Osteocyte (in vitro differentiated cells): ENCODE measurements at regions not wholly inside any gene's neighbourhood (a gene's known extent, or its start where the extent isn't known, plus 50 kb on each side); places are given as distances from the start of the nearest gene placed in this dataset.

Source experiments
- DNase-seq: peaks from one replicate; pipeline ENCODE4 v3.0.0; 2021; ENCODE audit warnings: mixed read lengths; ENCODE audit not compliant: unreplicated experiment; ENCODE audit errors: extremely low spot score
- H3K27ac Mint-ChIP-seq: one replicate; pipeline ENCODE4 v1.8.0; 2021; ENCODE audit warnings: mild to moderate bottlenecking, mixed read lengths; ENCODE audit not compliant: unreplicated experiment
- H3K27me3 Mint-ChIP-seq: one replicate; pipeline ENCODE4 v1.8.0; 2021; ENCODE audit warnings: mixed read lengths; ENCODE audit not compliant: unreplicated experiment
- H3K36me3 Mint-ChIP-seq: one replicate; pipeline ENCODE4 v1.8.0; 2021; ENCODE audit warnings: mixed read lengths; ENCODE audit not compliant: unreplicated experiment
- H3K4me1 Mint-ChIP-seq: one replicate; pipeline ENCODE4 v1.8.0; 2021; ENCODE audit warnings: mixed read lengths; ENCODE audit not compliant: unreplicated experiment
- H3K4me3 Mint-ChIP-seq: one replicate; pipeline ENCODE4 v1.8.0; 2021; ENCODE audit warnings: mild to moderate bottlenecking, moderate library complexity, mixed read lengths; ENCODE audit not compliant: unreplicated experiment
- H3K9me3 Mint-ChIP-seq: one replicate; pipeline ENCODE4 v1.8.0; 2021; ENCODE audit warnings: mixed read lengths; ENCODE audit not compliant: unreplicated experiment
- CTCF ChIP-seq: fragments of 200-600 bp; sonication (generic); IDR thresholded peaks from 2 replicates; pipeline ENCODE4 v1.5.0; 2021; ENCODE audit warnings: antibody characterized with exemption, mild to moderate bottlenecking, moderate library complexity

GRCh38 chr21:17388226-17388625 lies 124.6 kb upstream of the CXADR start:
- Mint-ChIP-seq H3K27ac (no peak overlapping the region), H3K4me3 (no peak overlapping the region), H3K36me3 (no peaks in the 10 kb centered on the region), H3K9me3 (no peaks in the 10 kb centered on the region), H3K4me1 (no peaks in the 10 kb centered on the region), H3K27me3 (peaks cover 15% of the 10 kb centered on the region)
- no peak for DNase-seq
- no peak for TF ChIP-seq CTCF

- H3K4me1 Mint-ChIP-seq, result no peaks in the 10 kb centered on the region
- TF ChIP-seq CTCF, result no peak
- H3K27ac Mint-ChIP-seq, result no peak overlapping the region
- peaks cover 15% of the 10 kb centered on the region for H3K27me3 Mint-ChIP-seq
- no peak overlapping the region for H3K4me3 Mint-ChIP-seq
- no peak for DNase-seq
- H3K9me3 Mint-ChIP-seq, result no peaks in the 10 kb centered on the region
- no peaks in the 10 kb centered on the region for H3K36me3 Mint-ChIP-seq
Measured at GRCh38 chr21:17389311-17389710, 123.5 kb upstream of the CXADR start.

- Mint-ChIP-seq H3K27me3 (peaks cover 10% of the 10 kb centered on the region), H3K36me3 (no peaks in the 10 kb centered on the region), H3K27ac (no peak overlapping the region), H3K4me3 (no peak overlapping the region), H3K4me1 (no peaks in the 10 kb centered on the region), H3K9me3 (no peaks in the 10 kb centered on the region)
- no peak for DNase-seq
- TF ChIP-seq CTCF, result no peak
Measured at GRCh38 chr21:17390569-17390968, 122.3 kb upstream of the CXADR start.

DNA sequence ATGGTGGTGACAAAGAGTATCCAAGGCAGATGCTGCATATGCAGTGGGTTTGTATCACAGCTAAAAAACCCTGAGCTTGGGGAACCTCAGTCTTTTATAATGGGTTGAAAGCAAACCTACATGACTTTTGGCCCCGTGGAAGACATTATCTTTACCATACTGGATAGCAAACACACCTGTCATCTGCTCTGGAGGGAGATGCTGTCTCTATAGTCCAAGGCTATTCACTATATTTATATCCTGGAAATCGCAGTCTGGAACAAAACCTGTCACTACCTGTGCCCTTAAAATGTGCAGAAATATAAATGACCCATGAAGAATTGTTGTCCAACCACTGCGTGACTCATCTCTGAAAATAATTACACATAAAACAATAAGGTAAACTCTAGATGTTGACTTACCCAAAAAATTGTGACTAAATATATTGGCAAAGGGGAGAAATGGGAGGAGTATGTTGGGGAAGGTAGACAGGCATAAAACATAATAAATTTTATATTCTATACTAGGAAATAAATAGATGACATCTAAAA lies 121.0 kb upstream of the CXADR start:
- no peaks in the 10 kb centered on the region for H3K36me3 Mint-ChIP-seq
- DNase-seq, result no peak
- H3K9me3 Mint-ChIP-seq, result no peaks in the 10 kb centered on the region
- no peak overlapping the region for H3K27ac Mint-ChIP-seq
- peaks cover 10% of the 10 kb centered on the region for H3K27me3 Mint-ChIP-seq
- H3K4me1 Mint-ChIP-seq, result no peaks in the 10 kb centered on the region
- no peak overlapping the region for H3K4me3 Mint-ChIP-seq
- no peak for TF ChIP-seq CTCF

DNA sequence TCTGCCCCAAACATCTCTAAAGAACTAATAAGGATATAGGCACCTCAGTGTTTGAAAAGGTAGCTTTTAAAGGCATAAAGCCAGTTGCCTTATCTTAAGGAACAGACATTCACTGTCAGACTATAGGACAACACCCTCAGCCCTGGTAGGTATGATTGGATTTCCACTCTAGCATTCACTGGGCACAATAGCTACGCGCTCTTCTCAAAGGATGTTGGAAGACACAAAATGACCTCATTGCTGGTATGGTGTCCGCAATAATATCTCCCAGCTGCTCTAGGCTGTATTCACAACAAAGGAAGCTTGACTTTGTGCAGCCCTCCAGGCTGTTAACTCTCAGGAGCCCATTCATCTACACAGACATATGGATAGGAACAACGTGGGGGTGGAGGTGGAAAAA lies 119.4 kb upstream of the CXADR start:
- no peak for TF ChIP-seq CTCF
- Mint-ChIP-seq H3K4me3 (no peak overlapping the region), H3K36me3 (no peaks in the 10 kb centered on the region), H3K27ac (no peak overlapping the region), H3K27me3 (peaks cover 9% of the 10 kb centered on the region), H3K9me3 (no peaks in the 10 kb centered on the region), H3K4me1 (no peaks in the 10 kb centered on the region)
- DNase-seq, result no peak
